ENCODE measurements at regions not wholly inside any gene's neighbourhood (a gene's known extent, or its start where the extent isn't known, plus 50 kb on each side); places are given as distances from the start of the nearest gene placed in this dataset.

DNA sequence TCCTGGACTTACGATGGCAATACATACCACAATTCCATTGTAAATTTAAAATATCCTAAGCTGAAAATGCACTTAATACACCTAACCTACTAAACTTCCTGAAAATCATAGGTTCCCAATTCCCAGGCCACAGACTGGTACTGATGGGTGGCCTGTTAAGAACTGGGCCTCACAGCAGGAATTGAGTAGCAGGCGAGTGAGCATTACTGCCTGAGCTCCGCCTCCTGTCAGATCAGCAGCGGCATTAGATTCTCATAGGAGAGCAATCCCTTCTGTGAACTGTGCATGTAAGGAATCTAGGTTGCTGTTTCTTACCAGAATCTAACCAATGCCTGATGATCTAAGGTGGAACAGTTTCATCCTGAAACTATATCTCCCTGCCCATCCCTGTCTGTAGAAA lies 1670.2 kb upstream of the PCDH20 start:
- intact Hi-C loops (cut with micrococcal nuclease), result no loop called here

GRCh38 chr13:63081400-63082014 lies 1665.9 kb upstream of the PCDH20 start:
- intact Hi-C loops (cut with micrococcal nuclease), result no loop called here

DNA sequence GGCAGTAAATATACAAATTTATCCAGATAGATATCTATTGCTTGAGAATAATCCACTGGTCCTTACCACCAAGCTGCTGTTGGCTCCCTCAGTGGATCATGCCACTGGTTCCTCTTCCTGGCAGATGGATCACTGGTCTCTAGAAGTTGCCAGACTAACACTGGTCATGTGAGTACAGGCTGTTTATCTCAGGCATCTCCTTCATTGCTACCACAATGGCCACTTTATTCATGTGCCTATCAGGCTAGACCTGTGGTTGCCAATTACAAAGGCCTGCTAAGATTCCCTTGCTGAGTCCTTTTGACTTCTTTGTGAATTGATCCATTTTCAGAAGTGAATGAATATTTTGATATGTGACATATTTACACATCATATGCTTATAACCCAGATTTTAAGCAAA lies 1659.5 kb upstream of the PCDH20 start:
- intact Hi-C loops (cut with micrococcal nuclease), result no loop called here

DNA sequence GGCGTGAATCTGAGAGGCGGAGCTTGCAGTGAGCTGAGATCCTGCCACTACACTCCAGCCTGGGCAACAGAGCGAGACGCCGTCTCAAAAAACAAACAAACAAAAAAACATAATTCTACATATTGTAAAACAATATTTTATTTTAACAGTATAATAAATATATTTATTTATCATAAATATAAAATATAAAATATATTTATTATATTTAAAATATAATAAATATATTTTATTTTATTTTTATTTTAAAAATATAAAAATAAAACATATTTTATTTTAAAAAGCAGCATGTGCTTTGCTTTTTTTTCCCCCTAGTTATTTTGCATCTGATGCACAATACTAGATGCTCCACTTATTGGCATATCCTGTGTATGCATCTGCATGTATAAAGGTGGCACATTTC lies 1634.6 kb upstream of the PCDH20 start:
- intact Hi-C loops (cut with micrococcal nuclease), result no loop called here

GRCh38 chr13:63048653-63049052 lies 1633.0 kb upstream of the PCDH20 start:
- intact Hi-C loops (cut with micrococcal nuclease), result no loop called here

DNA sequence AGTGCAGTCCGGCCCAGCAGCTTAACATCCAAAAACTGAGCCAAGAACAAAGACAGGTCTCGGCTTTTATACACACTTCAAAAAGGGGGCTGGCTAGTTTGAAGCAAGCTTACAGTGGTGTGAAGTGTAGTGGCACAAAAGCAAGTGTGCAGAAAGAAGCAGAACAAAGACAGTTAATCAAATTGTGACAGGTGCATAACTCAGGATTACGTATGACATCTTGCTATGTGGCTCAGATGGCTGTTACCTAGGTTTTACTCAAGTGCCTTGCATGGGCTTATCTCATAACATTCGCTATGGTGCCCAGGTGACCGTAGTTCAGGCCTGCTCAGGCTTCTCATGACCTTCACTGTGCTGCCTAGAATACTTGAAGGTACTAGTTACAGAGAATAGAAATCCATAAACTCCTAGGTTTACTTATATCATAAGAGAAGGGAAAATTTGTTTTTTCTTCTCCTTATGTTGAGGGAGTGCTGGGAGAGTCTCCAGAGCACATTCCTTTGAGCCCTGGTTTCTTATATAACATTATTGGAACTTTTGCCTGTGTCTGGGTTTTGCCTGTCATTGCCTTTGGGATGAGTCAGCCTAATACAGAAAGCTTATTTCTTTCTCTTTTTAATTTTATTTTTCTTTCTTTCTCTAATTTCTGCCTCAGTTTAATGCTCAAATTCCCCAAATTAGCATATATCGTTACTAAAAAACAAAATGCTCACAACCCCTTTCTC lies 1629.1 kb upstream of the PCDH20 start:
- intact Hi-C loops (cut with micrococcal nuclease), result no loop called here

- intact Hi-C loops (cut with micrococcal nuclease), result no loop called here
These were observed 1627.0 kb upstream of the PCDH20 start for GRCh38 chr13:63042686-63043085.

GRCh38 chr13:63041640-63042414 lies 1626.2 kb upstream of the PCDH20 start:
- intact Hi-C loops (cut with micrococcal nuclease), result no loop called here

DNA sequence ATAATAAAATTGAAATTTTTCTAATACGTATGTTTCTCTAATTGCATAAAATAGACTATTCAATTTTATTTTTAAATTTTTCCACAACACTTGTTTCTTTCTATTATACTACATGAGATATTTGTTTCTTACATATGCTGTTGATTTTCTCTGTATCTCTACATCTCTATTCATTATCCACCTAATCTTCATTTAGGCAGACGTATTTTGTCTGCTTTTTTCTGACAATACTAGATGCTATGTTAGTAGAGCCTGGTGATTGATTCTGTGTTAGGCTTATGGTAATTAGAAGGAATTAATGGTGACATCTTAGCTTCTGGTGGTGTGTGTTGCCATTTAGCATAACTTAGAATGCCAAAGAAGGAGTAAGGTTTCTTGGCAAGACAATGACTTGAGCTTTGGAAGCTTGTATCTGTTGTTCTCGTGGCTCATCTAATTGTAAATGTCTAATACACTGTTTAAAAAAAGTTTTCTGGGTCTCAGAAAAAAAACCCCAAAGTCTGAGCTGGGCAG lies 1610.7 kb upstream of the PCDH20 start:
- intact Hi-C loops (cut with micrococcal nuclease), result no loop called here

DNA sequence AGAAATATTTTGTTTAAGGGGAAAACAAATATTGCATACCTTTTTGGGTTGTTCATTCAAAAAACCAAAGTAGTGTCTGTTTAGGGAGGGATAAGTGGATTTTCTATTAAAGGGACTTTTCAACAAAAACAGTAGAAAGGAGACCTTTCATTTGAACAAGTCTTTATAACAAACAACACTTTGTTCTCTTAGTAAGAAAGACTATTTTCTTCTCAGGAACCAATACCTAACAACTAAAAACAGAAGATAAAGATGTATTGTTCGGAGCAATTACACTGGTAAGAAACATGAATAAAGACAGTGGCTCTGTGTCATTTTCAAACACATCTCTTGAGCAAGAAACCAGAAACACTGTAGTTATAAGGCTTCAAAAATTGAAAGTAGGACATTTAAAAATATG lies 1610.1 kb upstream of the PCDH20 start:
- intact Hi-C loops (cut with micrococcal nuclease), result no loop called here

- intact Hi-C loops (cut with micrococcal nuclease), result no loop called here
These were observed 1608.8 kb upstream of the PCDH20 start for GRCh38 chr13:63024458-63024857.

DNA sequence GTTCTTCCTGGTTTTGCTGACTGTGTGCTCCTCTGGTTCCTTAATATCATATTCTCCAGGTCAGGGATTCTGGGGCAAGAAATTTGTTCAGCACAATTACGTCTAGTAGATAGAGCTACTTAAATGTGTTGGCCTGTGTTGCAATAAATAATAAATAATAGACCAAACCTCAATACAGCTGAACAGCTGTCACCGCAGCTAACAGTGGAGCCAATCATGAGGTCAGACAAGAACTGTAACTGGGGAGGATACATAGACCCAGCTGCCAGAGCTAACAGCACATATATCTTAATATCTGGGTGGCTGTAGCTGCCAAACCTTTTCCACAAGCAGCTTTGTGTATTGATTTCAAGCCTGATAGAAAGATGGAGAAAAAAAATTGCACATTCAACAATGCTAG lies 1596.3 kb upstream of the PCDH20 start:
- intact Hi-C loops (cut with micrococcal nuclease), result no loop called here

DNA sequence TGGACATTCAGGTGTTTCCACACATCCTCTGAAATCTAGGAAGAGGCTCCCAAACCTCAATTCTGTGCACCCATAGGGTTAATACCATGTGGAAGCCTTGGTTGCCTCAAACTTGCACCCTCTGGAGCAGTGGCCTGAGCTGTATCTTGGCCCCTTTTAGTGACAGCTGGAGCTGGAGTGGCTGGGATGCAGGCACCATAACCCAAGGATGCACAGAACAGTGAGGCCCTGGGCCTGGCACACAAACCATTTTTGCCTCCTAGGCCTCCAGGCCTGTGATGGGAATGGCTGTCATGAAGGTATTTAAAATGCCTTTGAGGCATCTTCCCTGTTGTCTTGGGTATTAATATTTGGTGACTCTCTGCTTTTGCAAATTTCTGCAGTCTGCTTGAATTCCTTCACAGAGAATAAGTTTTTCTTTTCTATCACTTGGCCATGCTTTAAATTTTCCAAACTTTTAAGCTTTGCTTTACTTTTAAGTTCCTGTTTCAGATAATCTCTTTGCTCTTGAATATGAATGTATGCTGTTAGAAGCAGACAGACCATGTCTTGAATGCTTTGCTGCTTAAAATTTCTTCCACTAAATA lies 1594.5 kb upstream of the PCDH20 start:
- intact Hi-C loops (cut with micrococcal nuclease), result no loop called here

GRCh38 chr13:63005625-63006024 lies 1590.0 kb upstream of the PCDH20 start:
- intact Hi-C loops (cut with micrococcal nuclease), result no loop called here

DNA sequence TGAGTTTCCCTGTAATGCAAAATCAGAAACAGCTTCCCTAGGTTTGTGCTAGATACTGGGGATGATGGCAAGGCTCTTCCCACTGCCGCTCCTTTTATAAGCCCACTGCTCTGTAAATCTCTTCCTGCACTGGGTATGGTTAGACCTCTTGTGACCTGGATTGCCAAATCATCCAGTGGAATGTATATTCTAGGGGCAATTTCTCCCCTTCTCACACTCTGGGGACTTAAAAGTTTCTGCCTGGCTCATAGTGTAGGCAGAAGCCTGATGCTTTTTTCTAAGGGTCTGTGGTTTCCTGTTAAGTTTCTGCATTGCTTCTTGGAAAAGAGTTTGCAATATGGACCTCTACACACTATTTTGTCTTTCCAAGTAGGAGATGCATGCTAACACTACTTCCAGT lies 1582.0 kb upstream of the PCDH20 start:
- intact Hi-C loops (cut with micrococcal nuclease), result no loop called here

DNA sequence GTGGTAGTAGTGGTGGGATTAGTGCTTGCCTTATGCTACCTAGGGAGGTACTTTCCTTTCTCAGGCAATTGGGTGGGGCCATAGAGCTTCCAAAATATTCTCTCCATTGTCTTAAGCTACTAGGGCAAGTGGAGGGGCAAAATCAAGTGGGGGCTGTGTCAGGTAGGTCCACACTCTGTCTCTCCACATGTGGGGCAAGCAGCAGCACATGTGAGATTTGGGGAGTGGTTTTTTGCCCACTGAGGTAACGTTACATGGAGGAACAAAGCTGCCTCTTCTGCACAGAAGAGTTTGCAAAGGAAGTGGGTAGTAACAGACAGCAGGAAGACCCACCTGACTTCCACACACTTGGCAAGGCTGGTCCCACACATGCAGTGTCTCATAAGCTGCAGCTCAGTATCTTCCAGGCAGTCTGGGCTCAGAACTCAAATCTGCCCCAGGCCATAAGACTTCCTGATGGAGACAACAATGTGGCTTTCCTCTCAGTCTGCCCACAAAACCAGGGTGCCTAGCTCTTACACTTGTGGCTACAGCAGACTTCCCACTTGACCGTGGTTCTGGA lies 1581.5 kb upstream of the PCDH20 start:
- intact Hi-C loops (cut with micrococcal nuclease), result no loop called here

DNA sequence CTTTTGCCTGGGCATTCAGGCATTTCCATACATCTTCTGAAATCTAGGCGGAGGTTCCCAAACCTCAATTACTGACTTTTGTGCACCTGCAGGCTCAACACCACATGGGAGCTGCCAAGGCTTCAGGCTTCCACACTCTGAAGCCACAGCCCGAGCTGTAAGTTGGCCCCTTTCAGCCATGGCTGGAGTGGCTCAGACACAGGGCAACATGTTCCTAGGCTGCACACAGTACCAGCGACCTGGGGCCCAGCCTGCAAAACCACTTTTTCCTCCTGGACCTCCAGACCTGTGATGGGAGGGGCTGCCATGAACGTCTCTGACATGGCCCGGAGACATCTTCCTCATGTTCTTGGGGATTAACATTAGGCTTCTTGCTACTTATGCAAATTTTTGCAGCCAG lies 1558.2 kb upstream of the PCDH20 start:
- intact Hi-C loops (cut with micrococcal nuclease), result no loop called here

- intact Hi-C loops (cut with micrococcal nuclease), result no loop called here
These were observed 1548.9 kb upstream of the PCDH20 start for GRCh38 chr13:62964522-62964921.

DNA sequence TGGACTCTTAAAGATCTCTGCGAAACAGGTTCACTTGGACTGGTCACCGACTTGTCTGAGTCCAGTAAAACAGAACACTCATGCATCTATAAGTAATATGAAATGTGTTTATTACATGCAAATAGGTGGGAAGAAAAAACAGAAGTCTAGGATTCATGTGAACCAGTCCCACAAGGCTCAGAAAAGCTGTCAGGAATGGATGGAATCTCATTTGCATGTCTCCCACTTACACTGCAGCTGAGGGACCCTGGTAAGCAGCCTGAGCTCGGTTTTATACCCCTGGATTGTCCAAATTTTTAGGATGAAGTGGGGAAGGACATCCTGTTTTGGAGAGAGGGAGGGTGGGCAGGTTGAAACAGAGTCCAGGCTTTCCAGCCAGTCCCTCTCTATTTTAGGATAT lies 1545.1 kb upstream of the PCDH20 start:
- intact Hi-C loops (cut with micrococcal nuclease), result no loop called here

DNA sequence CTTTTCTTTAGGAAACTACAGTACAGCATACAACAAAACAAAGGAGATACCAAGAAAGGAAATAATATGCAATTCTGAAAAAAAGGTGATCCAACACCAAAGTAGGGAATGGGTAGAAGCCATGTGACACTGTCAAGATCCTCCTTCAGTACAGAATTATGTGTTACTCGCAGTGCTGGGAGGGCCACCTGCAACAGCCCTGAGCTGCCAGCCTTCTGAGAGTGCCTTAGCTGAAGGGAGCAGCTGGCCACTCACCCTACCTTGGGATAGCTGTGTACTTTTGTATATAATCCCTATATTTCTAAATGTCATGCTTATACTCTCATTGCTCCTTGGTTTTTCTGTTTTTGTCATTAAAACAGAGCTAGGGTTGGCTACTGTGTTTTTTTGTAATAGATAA lies 1518.2 kb upstream of the PCDH20 start:
- intact Hi-C loops (cut with micrococcal nuclease), result no loop called here

GRCh38 chr13:62932256-62932883 lies 1516.7 kb upstream of the PCDH20 start:
- intact Hi-C loops (cut with micrococcal nuclease), result no loop called here

All from T-helper 1 cell treated with Interleukin-12 subunit alpha and Interleukin-12 subunit beta and Interleukin-4 antibody, amounts not matched to agents 30 ng/mL and 1 ng/mL, for 36 hours (primary cell).